HCEC 1CT (cell line): ENCODE measurements at regions not wholly inside any gene's neighbourhood (a gene's known extent, or its start where the extent isn't known, plus 50 kb on each side); places are given as distances from the start of the nearest gene placed in this dataset.
A peak's percentile ranks its signal among the peaks of the same experiment; 100 is the strongest.
"Not testable (repeated sequence)": the region's sequence is repeated elsewhere in the genome, so short reads cannot be mapped to it uniquely, and the experiment has no call there.

Experiments used
- DNase-seq: peaks from one replicate; pipeline ENCODE4 v3.0.0-alpha.2; 2017

DNA sequence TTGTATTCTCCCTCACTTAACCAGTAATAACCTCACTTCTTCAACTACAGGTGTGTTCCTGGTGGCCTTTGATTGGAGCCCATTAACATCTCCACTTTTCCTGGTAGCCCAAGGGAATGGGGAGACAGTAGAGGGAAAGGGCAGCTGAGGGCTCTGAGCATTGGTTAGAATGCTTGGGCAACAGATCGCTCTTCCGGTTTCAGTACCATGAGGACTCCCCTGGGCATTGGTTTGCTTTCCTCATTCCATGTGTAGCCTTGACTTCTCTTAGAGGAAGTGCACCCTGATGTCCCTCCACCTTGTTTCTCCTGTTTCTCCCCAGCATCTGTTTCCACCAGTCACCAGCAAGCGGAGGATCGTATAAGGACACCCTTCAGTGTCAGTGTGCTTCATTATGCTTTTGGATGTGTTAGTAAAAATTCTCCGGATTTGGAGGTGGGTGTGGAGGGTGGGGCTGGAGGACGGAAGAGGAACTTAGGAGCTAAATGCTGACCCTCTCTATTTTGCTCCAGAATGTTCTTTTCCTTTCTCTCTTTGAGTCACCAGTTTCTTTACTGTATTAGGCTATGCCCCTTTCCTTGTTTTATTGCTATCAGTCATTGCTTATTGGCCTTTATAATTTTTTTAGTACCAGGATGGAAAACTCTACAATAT is 50.6 kb upstream of the ZNG1B start:
- not testable (repeated sequence) for DNase-seq

- not testable (repeated sequence) for DNase-seq
Measured at GRCh38 chr2:113379621-113380020, 57.9 kb upstream of the ZNG1B start.

- no peak for DNase-seq
Measured at GRCh38 chr2:113376913-113377445, 60.5 kb upstream of the ZNG1B start.

DNA sequence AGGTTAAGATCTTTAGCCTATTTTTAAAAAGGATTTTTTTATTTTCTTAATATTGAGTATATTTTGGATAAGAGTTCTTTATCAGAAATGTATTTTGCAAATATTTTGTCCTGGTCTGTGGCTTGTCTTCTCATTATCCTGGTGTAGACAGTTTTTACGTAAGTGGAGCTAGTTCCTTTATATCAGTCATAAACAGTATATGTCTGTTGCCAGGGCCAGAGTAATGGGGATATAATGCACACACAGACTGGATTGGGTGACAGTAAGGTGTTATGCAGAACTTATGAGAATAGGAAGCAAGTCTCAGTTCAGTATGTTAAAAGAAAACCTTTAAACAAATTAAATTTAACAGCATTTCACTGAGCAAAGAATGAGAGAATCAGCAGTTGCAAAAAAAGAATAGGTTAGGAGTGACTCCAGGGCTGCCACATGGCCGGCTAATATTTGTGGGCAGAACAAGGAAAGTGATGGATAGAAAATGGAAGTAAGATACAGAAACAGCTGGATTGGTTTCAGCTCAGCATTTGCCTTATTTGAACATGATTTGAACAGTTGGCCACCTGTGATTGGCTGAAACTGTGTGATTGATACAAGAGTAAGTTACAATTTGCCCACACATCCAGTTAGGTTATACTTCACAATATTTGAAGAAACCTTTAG is 61.1 kb upstream of the ZNG1B start:
- no peak for DNase-seq

DNA sequence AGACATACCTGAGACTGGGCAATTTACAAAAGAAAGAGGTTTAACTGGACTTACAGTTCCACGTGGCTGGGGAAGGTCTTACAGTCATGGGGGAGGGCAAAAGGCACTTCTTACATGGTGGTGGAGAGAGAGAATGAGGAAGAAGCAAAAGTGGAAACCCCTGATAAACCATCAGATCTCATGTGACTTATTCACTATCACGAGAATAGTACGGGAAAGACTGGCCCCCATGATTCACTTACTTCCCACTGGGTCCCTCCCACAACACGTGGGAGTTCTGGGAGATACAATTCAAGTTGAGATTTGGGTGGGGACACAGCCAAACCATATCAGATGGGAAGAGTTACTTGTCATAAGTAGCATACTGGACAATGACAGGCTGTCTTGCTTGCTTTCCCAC is 62.6 kb upstream of the ZNG1B start:
- not testable (repeated sequence) for DNase-seq

DNA sequence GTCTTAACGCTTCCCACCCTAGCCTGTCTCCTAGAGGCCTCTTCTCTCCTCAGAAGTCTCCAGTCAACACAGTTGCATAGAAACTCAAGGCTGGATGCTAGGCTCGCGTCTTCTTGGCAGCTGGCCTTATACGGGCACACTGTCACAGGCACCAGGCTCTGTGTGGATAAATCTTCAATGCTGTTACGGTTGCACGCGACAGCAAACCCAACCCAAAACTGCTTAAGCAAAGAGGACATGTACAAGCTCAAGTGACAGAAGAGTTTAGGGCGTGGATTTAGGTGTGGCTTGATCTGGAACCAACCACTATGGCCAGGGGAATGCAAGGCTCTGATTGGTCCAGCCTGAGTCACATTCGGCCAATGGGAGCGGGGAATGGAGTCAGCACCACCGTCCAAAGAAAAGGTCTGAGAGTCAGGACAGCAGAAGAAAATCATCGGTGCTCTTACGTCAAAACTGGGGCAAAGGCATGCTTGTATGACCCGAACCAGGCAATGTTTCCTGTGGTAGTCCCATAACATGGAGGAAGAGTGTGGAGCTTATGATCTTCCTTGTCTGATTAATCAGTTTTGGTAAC is 65.1 kb upstream of the ZNG1B start:
- not testable (repeated sequence) for DNase-seq

- peak; percentile 66 for DNase-seq
Measured at GRCh38 chr2:113370478-113371091, 66.9 kb upstream of the ZNG1B start.

DNA sequence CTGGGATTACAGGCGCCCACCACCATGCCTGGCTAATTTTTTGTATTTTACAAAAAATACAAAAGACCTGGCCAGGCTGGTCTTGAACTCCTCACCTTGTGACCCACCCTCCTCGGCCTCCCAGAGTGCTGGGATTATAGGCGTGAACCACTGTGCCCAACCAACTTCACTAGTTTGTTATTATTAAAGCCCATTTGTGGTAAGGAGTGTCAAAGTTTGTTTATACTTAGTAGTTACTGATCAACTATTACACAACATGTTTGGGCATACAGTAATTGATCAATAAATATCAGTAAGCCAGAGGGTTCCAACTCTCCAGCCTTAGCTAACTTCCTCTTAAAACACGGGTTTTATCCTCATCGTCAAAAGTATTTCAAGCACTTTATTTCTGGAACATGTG is 67.5 kb upstream of the ZNG1B start:
- DNase-seq, result no peak

- not testable (repeated sequence) for DNase-seq
Measured at GRCh38 chr2:113368581-113368980, 68.9 kb upstream of the ZNG1B start.

DNA sequence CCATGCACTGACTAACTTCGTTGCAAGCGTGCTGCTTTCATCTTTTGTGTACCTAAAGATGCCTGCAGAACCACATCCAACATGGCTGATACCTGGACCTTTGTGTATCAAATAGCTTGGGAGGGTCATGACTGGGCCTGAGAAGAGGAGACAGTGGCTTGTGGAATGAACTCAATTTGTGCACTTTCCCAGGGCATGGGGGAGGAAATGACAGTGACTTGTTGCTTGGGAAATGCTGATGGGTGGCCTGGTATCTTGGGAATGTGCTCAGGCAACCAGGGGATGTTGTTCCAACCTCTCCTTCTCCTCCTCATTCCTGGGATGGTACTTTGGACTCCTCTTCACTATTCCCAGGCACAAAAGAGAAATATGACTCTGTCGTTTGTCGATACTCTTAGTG is 70.7 kb upstream of the ZNG1B start:
- not testable (repeated sequence) for DNase-seq

DNA sequence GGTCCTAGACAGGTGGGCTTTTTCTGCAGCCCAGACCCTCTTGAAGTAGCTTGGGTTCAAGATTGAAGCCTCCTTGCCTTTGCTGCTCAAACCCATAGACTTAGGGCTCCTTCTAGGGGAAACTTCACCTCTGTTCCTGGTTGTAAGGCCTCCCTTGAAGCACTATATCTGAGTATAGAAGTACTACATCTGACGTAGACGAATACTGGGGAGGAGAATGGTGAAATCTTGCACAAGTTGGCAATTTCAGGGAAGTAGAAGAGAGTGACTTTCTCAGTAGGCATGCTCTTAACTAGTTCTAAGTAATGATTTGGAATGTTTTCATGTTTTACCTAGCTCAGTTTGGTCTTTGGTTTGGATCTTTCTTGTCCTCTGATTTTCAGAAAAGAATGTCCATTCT is 71.7 kb upstream of the ZNG1B start:
- DNase-seq, result not testable (repeated sequence)

- not testable (repeated sequence) for DNase-seq
Measured at GRCh38 chr2:113365290-113365689, 72.2 kb upstream of the ZNG1B start.

DNA sequence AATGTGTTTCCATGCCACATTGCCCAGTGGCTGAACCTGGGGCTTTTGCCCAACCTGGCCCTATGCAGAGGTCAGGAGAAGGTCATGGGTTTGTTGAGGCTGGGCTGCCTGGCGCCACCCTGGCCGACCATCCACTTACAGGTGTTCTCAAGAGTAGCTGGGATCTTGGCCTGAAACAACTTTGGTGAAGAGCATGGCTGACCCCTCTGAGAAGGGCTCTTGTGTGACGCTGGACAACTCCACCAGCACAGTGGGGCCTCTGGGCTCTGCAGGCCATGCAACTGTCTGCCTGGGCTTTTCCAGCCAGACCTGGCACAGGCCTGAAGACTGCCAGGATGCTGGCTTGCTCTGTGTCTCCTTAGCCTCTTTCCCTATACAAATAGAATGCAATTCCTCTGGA is 76.4 kb upstream of the ZNG1B start:
- DNase-seq, result no peak

GRCh38 chr2:113357071-113357470 is 78.3 kb upstream of the PAX8 start:
- DNase-seq, result no peak

DNA sequence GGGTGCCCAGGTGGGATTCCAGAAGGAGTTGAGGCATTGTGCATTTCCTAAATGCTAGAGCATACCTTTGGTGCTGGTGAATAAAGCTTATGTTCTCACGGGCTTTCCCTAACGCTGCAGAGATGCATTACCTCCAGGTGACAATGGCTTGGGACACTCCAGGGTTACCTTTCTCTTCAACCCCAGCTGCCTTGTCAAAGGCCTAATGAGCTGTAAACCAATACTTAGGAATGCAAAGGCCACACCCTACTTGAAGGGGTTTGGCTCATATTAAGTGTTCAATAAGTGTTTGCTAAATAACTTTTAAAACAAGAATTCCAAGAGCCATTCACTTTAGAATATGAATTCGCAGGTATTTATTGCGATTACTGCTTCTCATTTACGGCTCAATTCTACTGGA is 77.6 kb upstream of the PAX8 start:
- DNase-seq, result not testable (repeated sequence)

DNA sequence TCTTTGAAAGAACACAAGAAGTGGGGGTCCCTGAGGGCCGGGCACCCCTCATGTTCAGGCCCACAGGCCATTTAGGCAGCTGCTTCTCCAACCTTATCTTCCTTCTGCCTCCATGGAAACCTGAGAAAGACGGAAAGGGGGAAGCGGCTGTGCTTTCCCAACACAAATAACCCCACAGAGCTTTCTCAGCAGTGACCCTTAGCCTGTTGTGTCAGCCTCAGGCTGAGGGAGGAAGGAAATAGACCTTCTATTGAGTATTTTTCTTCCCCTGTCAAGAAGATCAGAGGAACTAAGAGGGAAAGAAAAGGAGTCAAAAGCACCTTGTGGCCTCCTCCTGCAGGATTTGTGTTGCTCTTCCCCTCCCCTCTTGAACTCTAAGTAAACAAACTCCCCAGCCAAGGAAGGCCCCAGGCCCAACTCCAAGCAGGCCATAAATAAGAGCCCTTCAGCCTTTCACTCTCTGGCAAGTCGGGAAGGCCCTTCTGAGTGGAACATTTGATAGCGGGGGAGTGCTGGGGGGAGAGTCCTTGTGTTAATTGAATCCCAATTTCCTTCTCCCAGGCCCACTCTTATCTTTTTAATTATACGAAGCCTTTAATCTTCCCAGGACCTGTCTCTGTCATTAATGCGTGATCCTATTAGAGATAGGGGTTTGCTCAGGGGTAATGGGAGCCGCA is 76.8 kb upstream of the PAX8 start:
- DNase-seq, result not testable (repeated sequence)

GRCh38 chr2:113351375-113352355 is 72.9 kb upstream of the PAX8 start:
- no peak for DNase-seq

DNA sequence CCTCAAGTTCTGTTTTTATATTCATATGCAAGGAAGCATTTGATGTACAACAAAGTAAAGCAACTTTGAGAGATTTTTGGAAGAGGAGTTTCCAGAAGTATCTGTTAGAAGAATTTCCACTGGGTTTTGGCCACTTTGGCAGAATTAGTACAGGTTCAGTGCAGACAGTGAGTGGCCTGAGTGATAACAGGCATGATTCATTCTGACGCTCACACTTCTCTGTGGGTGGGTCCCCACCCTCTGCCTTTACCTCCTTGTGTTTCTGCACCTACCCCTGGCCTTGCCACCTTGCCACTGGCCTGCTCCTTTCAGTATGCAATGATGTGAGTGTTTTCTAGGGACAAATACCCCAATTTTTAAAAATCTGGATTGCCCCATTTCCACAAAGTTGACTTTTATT is 65.1 kb upstream of the PAX8 start:
- not testable (repeated sequence) for DNase-seq

DNA sequence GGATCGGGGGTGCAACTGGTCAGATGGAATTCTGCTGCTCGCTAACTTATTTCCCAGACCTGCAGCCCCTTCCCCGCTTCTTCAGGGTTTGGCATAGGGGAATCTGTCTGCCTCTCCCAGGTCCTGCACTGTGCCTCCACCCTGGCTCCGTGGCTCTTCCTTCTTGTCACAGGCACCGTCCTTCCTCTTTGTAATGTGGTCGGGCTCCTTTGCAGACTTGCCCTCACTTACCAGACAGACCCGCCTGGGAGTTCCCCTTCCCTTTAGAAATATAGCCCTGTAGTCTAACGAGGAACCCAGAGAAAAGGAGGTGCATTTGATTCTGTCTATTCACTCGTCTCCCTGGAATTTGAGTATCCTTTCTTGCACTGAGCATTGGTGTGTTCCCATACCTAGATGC is 63.9 kb upstream of the PAX8 start:
- no peak for DNase-seq

GRCh38 chr2:113341870-113342253 is 63.1 kb upstream of the PAX8 start:
- DNase-seq, result not testable (repeated sequence)

GRCh38 chr2:113341191-113341869 is 62.6 kb upstream of the PAX8 start:
- no peak for DNase-seq
